ENCODE measurements at regions not wholly inside any gene's neighbourhood (a gene's known extent, or its start where the extent isn't known, plus 50 kb on each side); places are given as distances from the start of the nearest gene placed in this dataset.

DNA sequence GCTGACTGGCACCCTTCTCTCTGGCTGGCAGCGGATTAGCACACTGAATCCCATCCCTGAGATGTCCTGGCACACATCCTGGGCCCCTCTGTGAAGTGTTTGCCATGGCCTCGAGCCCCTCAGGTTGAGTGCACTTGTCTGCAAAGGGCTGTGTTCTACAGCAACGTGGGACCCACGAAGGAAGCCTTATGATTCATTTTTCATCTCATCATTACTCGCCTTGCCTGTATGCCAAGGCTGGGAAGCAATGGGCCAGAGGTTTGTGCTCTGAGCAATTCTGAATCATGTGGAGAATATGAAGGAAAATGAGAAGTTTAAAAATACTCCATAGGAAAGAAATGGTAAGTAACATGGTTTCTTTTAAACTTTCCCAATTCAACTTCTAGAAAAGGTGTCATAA, 124.8 kb upstream of the LMO4 start:
- H3K36me3 ChIP-seq (ENCODE audit: control insufficient read depth, insufficient read depth, low read length): no peaks in the 10 kb centered on the region
- no peak overlapping the region for H3K4me3 Mint-ChIP-seq
- H3K27me3 ChIP-seq (ENCODE audit: control insufficient read depth, insufficient read depth, low read length): peaks cover 3% of the 10 kb centered on the region
- no peaks in the 10 kb centered on the region for H3K9me3 ChIP-seq (ENCODE audit: control insufficient read depth in 2 of 2, low read length in 2 of 2)
- no peak overlapping the region for H3K27ac ChIP-seq (ENCODE audit: insufficient read depth, low read length, poor library complexity, severe bottlenecking)
- DNase-seq (no peak), ATAC-seq (ENCODE audit: low read depth in 2 of 2) (no peak)
- no peaks in the 10 kb centered on the region for H3K4me1 ChIP-seq (ENCODE audit: control insufficient read depth, insufficient read depth, low read length, poor library complexity, severe bottlenecking)
- no peaks in the 10 kb centered on the region for H3K36me3 Mint-ChIP-seq
- H3K9me3 Mint-ChIP-seq: peaks cover 0 to 4% (median 0%) of the 10 kb centered on the region in 7 donors
- peaks cover 19% of the 10 kb centered on the region for H3K27me3 Mint-ChIP-seq
- H3K4me3 ChIP-seq (ENCODE audit: low read depth, low read length): no peak overlapping the region
- peaks cover 0 to 9% (median 3%) of the 10 kb centered on the region in 4 donors for H3K4me1 Mint-ChIP-seq
- no peak overlapping the region for H3K27ac Mint-ChIP-seq

- no peak for ATAC-seq (ENCODE audit: low read depth in 2 of 2)
- Mint-ChIP-seq H3K27me3 (peaks cover 15% of the 10 kb centered on the region), H3K9me3 (peaks cover 0 to 4% (median 0%) of the 10 kb centered on the region in 7 donors)
Observed at GRCh38 chr1:87204441-87204840, 124.2 kb upstream of the LMO4 start.

DNA sequence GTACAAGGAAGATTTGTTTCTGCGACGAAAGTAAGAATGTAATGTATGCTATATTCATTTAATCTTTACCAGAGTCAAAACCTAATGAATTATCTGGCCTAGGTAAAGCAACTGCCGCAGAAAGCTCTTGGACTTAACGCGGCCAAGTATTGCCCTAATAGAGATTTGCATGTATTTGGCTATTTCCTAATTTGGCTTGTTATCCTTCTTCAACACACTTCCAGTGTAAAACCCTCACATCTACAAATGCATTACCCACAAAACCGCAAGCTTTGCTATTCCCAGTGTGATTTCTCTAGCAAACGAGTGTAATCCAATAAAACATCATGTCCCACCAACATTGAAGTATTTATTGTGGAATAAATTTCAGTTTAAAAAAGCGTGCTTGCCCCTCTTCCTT, 123.8 kb upstream of the LMO4 start:
- Mint-ChIP-seq H3K4me3 (no peak overlapping the region), H3K27me3 (peaks cover 14% of the 10 kb centered on the region), H3K9me3 (peaks cover 0 to 4% (median 0%) of the 10 kb centered on the region in 7 donors), H3K36me3 (no peaks in the 10 kb centered on the region), H3K27ac (no peak overlapping the region), H3K4me1 (peaks cover 0 to 9% (median 3%) of the 10 kb centered on the region in 4 donors)
- Histone ChIP-seq H3K27ac (ENCODE audit: insufficient read depth, low read length, poor library complexity, severe bottlenecking) (no peak overlapping the region), H3K4me1 (ENCODE audit: control insufficient read depth, insufficient read depth, low read length, poor library complexity, severe bottlenecking) (no peaks in the 10 kb centered on the region), H3K36me3 (ENCODE audit: control insufficient read depth, insufficient read depth, low read length) (no peaks in the 10 kb centered on the region), H3K4me3 (ENCODE audit: low read depth, low read length) (no peak overlapping the region), H3K27me3 (ENCODE audit: control insufficient read depth, insufficient read depth, low read length) (peaks cover 2% of the 10 kb centered on the region), H3K9me3 (ENCODE audit: control insufficient read depth in 2 of 2, low read length in 2 of 2) (no peaks in the 10 kb centered on the region)
- DNase-seq (no peak), ATAC-seq (ENCODE audit: low read depth in 2 of 2) (no peak)

More at GRCh38 chr1:87204441-87204840, 124.2 kb upstream of the LMO4 start:
- Histone ChIP-seq H3K9me3 (ENCODE audit: control insufficient read depth in 2 of 2, low read length in 2 of 2) (no peaks in the 10 kb centered on the region), H3K4me1 (ENCODE audit: control insufficient read depth, insufficient read depth, low read length, poor library complexity, severe bottlenecking) (no peaks in the 10 kb centered on the region), H3K36me3 (ENCODE audit: control insufficient read depth, insufficient read depth, low read length) (no peaks in the 10 kb centered on the region), H3K27me3 (ENCODE audit: control insufficient read depth, insufficient read depth, low read length) (peaks cover 2% of the 10 kb centered on the region), H3K4me3 (ENCODE audit: low read depth, low read length) (no peak overlapping the region), H3K27ac (ENCODE audit: insufficient read depth, low read length, poor library complexity, severe bottlenecking) (no peak overlapping the region)
- H3K36me3 Mint-ChIP-seq: no peaks in the 10 kb centered on the region
- H3K4me1 Mint-ChIP-seq: peaks cover 0 to 9% (median 3%) of the 10 kb centered on the region in 4 donors
- H3K4me3 Mint-ChIP-seq: no peak overlapping the region
- DNase-seq: no peak
- H3K27ac Mint-ChIP-seq: no peak overlapping the region

DNA sequence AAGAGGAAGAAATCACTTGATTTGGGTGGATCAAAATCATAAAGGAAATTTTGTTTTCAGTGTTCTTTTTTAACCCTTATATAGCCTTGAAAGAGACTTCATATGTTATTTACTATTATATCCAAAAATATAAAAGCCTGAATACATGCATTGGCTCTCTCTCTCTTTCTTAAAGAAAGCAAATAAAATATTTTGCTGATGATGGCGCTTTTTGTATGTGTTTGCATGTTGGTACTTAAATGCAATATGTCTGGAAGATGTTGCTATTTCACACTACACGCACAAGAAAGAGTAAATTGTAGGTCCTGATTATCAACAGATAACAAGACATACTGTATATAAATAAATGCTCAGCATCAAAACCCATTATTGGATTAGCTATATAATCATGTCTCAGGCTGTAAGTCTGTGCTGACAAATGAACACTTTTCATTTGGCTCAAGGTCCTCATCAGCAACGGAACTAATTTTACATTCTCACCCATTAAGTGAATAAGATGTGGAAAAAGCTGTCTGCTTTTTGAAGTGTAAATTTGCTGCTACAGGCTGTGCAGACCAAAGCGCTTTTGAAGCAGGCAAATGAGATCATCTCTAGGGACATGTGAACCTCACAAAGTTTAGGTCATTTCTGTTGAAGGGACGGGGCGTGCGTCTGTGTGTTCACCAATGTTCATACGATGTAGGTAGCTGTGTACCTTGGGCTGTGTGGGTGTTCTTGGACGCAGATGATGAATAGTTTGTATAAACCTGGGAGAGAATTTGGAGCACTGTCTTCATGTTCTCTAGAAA, 122.4 kb upstream of the LMO4 start:
- Mint-ChIP-seq H3K27me3 (peaks cover 5% of the 10 kb centered on the region), H3K27ac (no peak overlapping the region), H3K36me3 (no peaks in the 10 kb centered on the region), H3K9me3 (peaks cover 0 to 3% (median 0%) of the 10 kb centered on the region in 7 donors), H3K4me3 (no peak overlapping the region), H3K4me1 (peaks cover 0 to 9% (median 3%) of the 10 kb centered on the region in 4 donors)
- Histone ChIP-seq H3K4me1 (ENCODE audit: control insufficient read depth, insufficient read depth, low read length, poor library complexity, severe bottlenecking) (no peaks in the 10 kb centered on the region), H3K27ac (ENCODE audit: insufficient read depth, low read length, poor library complexity, severe bottlenecking) (no peak overlapping the region), H3K36me3 (ENCODE audit: control insufficient read depth, insufficient read depth, low read length) (no peaks in the 10 kb centered on the region), H3K27me3 (ENCODE audit: control insufficient read depth, insufficient read depth, low read length) (no peaks in the 10 kb centered on the region), H3K9me3 (ENCODE audit: control insufficient read depth in 2 of 2, low read length in 2 of 2) (no peaks in the 10 kb centered on the region), H3K4me3 (ENCODE audit: low read depth, low read length) (no peak overlapping the region)
- ATAC-seq (ENCODE audit: low read depth in 2 of 2): no peak
- DNase-seq: no peak

DNA sequence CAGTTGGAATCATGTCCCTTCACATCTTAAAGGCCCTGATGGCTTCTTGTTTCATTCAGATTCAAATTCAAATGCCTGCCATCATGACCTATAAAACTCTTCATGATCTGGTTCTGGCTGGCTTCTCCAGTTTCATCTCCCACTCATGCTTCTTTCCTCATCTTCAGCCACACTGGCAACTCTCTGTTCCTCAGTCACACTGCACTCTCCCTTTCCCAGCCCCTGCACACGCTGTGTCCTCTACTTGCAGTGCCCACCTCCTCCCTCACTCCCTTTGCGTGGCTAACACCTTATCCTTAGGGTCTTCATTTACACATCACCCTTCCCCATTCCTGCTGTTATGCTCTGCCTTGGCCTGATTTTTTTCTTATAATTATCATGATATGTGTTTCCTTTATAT, 120.6 kb upstream of the LMO4 start:
- Histone ChIP-seq H3K4me1 (ENCODE audit: control insufficient read depth, insufficient read depth, low read length, poor library complexity, severe bottlenecking) (no peaks in the 10 kb centered on the region), H3K27me3 (ENCODE audit: control insufficient read depth, insufficient read depth, low read length) (no peaks in the 10 kb centered on the region), H3K36me3 (ENCODE audit: control insufficient read depth, insufficient read depth, low read length) (no peaks in the 10 kb centered on the region), H3K27ac (ENCODE audit: insufficient read depth, low read length, poor library complexity, severe bottlenecking) (no peak overlapping the region), H3K4me3 (ENCODE audit: low read depth, low read length) (no peak overlapping the region), H3K9me3 (ENCODE audit: control insufficient read depth in 2 of 2, low read length in 2 of 2) (no peaks in the 10 kb centered on the region)
- H3K9me3 Mint-ChIP-seq: peaks cover 0 to 2% (median 0%) of the 10 kb centered on the region in 7 donors
- H3K27ac Mint-ChIP-seq: no peak overlapping the region
- DNase-seq: no peak
- peaks cover 0 to under 1% (median 0%) of the 10 kb centered on the region in 4 donors for H3K4me1 Mint-ChIP-seq
- H3K36me3 Mint-ChIP-seq: no peaks in the 10 kb centered on the region
- no peak overlapping the region for H3K4me3 Mint-ChIP-seq
- no peaks in the 10 kb centered on the region for H3K27me3 Mint-ChIP-seq
- ATAC-seq (ENCODE audit: low read depth in 2 of 2): no peak

DNA sequence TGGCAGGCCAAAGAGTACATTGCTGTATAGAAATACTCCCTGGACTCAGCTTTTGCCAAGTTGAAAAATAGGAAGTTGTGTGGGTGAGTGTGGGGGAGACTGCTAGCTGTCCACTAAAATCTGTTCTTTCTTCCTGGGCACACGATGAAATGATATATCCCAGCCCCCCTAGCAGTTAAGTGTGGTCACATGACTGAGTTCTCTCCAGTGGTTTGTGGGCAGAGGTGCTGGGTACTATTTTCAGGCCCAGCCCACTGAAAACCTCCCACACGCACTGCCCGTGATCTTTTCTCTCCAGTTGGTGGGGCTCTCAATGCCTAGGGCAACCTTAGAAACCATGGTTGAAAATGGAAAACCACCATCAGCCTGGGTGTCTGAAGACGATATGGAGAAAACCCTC, 119.7 kb upstream of the LMO4 start:
- H3K9me3 ChIP-seq (ENCODE audit: control insufficient read depth in 2 of 2, low read length in 2 of 2): no peaks in the 10 kb centered on the region
- Mint-ChIP-seq H3K4me1 (no peaks in the 10 kb centered on the region), H3K36me3 (no peaks in the 10 kb centered on the region), H3K27ac (no peak overlapping the region), H3K4me3 (no peak overlapping the region), H3K9me3 (peaks cover 0 to 2% (median 0%) of the 10 kb centered on the region in 7 donors), H3K27me3 (no peaks in the 10 kb centered on the region)
- DNase-seq (no peak), ATAC-seq (ENCODE audit: low read depth in 2 of 2) (no peak)
- no peak overlapping the region for H3K4me3 ChIP-seq (ENCODE audit: low read depth, low read length)
- H3K27me3 ChIP-seq (ENCODE audit: control insufficient read depth, insufficient read depth, low read length): no peaks in the 10 kb centered on the region
- H3K36me3 ChIP-seq (ENCODE audit: control insufficient read depth, insufficient read depth, low read length): no peaks in the 10 kb centered on the region
- no peaks in the 10 kb centered on the region for H3K4me1 ChIP-seq (ENCODE audit: control insufficient read depth, insufficient read depth, low read length, poor library complexity, severe bottlenecking)
- H3K27ac ChIP-seq (ENCODE audit: insufficient read depth, low read length, poor library complexity, severe bottlenecking): no peak overlapping the region

DNA sequence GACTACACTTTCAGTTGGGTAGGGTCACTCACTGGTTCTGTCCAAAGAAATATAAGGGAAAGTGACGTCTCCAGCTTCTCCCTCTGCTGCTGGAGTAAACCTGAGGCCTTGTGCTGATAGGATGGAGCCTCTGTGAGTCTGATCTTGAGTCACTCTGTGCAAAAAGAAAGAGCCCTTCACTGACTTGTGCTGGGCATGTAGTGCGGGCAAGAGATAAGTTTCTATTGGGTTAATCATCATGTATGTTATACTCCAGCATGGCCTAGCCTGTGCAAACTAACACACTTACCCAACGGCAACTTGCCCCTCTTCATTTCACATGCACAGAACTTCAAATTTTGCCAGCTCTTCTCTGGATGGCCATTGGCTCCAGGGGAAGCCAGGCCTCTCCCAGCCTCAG, 118.5 kb upstream of the LMO4 start:
- Histone ChIP-seq H3K4me1 (ENCODE audit: control insufficient read depth, insufficient read depth, low read length, poor library complexity, severe bottlenecking) (no peaks in the 10 kb centered on the region), H3K36me3 (ENCODE audit: control insufficient read depth, insufficient read depth, low read length) (no peaks in the 10 kb centered on the region), H3K9me3 (ENCODE audit: control insufficient read depth in 2 of 2, low read length in 2 of 2) (no peaks in the 10 kb centered on the region), H3K27ac (ENCODE audit: insufficient read depth, low read length, poor library complexity, severe bottlenecking) (no peak overlapping the region), H3K27me3 (ENCODE audit: control insufficient read depth, insufficient read depth, low read length) (no peaks in the 10 kb centered on the region), H3K4me3 (ENCODE audit: low read depth, low read length) (no peak overlapping the region)
- Mint-ChIP-seq H3K9me3 (peaks cover 0 to 6% (median 2%) of the 10 kb centered on the region in 7 donors), H3K4me3 (no peak overlapping the region), H3K36me3 (no peaks in the 10 kb centered on the region), H3K27me3 (no peaks in the 10 kb centered on the region), H3K4me1 (no peaks in the 10 kb centered on the region), H3K27ac (no peak overlapping the region)
- DNase-seq (no peak), ATAC-seq (ENCODE audit: low read depth in 2 of 2) (no peak)
